HFFc6 (cell line): ENCODE measurements at regions not wholly inside any gene's neighbourhood (a gene's known extent, or its start where the extent isn't known, plus 50 kb on each side); places are given as distances from the start of the nearest gene placed in this dataset.

ENCODE experiments used
- DNase-seq: peaks from one replicate; pipeline ENCODE4 v3.0.0-alpha.2; 2018
- H3K27ac Mint-ChIP-seq: 2 replicates; pipeline ENCODE4 v1.8.0; 2020; ENCODE audit warnings: mild to moderate bottlenecking, mixed read lengths
- H3K27me3 Mint-ChIP-seq: 2 replicates; pipeline ENCODE4 v1.8.0; 2021; ENCODE audit warnings: mild to moderate bottlenecking, moderate library complexity, mixed read lengths; ENCODE audit not compliant: insufficient read depth
- H3K36me3 Mint-ChIP-seq: 2 replicates; pipeline ENCODE4 v1.8.0; 2021; ENCODE audit warnings: low read depth, mixed read lengths
- H3K4me1 Mint-ChIP-seq: 2 replicates; pipeline ENCODE4 v1.8.0; 2020; ENCODE audit warnings: low read depth, mixed read lengths
- H3K4me3 Mint-ChIP-seq: 2 replicates; pipeline ENCODE4 v1.8.0; 2020; ENCODE audit warnings: mild to moderate bottlenecking, moderate library complexity, mixed read lengths
- H3K9me3 Mint-ChIP-seq: 2 replicates; pipeline ENCODE4 v1.8.0; 2020; ENCODE audit warnings: mild to moderate bottlenecking, mixed read lengths
- TF ChIP-seq, protein P1 (sequence below): fragments of 200-600 bp; sonication (generic); IDR thresholded peaks from 2 replicates; pipeline ENCODE4 v1.5.0; 2021; ENCODE audit warnings: antibody characterized with exemption, mild to moderate bottlenecking

- H3K36me3 Mint-ChIP-seq = no peaks in the 10 kb centered on the region
Measured at GRCh38 chr1:232430467-232430866, 199.5 kb downstream of the SIPA1L2 start.

GRCh38 chr1:232428786-232429530, 201.0 kb downstream of the SIPA1L2 start:
- TF ChIP-seq, protein P1, sequence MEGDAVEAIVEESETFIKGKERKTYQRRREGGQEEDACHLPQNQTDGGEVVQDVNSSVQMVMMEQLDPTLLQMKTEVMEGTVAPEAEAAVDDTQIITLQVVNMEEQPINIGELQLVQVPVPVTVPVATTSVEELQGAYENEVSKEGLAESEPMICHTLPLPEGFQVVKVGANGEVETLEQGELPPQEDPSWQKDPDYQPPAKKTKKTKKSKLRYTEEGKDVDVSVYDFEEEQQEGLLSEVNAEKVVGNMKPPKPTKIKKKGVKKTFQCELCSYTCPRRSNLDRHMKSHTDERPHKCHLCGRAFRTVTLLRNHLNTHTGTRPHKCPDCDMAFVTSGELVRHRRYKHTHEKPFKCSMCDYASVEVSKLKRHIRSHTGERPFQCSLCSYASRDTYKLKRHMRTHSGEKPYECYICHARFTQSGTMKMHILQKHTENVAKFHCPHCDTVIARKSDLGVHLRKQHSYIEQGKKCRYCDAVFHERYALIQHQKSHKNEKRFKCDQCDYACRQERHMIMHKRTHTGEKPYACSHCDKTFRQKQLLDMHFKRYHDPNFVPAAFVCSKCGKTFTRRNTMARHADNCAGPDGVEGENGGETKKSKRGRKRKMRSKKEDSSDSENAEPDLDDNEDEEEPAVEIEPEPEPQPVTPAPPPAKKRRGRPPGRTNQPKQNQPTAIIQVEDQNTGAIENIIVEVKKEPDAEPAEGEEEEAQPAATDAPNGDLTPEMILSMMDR = no peak
- no peak overlapping the region for H3K4me3 Mint-ChIP-seq
- H3K27ac Mint-ChIP-seq = no peak overlapping the region
- DNase-seq = no peak
- H3K4me1 Mint-ChIP-seq = no peaks in the 10 kb centered on the region
- no peaks in the 10 kb centered on the region for H3K36me3 Mint-ChIP-seq
- peaks cover 33% of the 10 kb centered on the region for H3K9me3 Mint-ChIP-seq
- H3K27me3 Mint-ChIP-seq = no peaks in the 10 kb centered on the region

More at GRCh38 chr1:232430467-232430866, 199.5 kb downstream of the SIPA1L2 start:
- no peak for DNase-seq
- peaks cover 45% of the 10 kb centered on the region for H3K9me3 Mint-ChIP-seq
- TF ChIP-seq, protein P1 = no peak
- no peak overlapping the region for H3K27ac Mint-ChIP-seq
- no peak overlapping the region for H3K4me3 Mint-ChIP-seq
- no peaks in the 10 kb centered on the region for H3K4me1 Mint-ChIP-seq
- no peaks in the 10 kb centered on the region for H3K27me3 Mint-ChIP-seq

DNA sequence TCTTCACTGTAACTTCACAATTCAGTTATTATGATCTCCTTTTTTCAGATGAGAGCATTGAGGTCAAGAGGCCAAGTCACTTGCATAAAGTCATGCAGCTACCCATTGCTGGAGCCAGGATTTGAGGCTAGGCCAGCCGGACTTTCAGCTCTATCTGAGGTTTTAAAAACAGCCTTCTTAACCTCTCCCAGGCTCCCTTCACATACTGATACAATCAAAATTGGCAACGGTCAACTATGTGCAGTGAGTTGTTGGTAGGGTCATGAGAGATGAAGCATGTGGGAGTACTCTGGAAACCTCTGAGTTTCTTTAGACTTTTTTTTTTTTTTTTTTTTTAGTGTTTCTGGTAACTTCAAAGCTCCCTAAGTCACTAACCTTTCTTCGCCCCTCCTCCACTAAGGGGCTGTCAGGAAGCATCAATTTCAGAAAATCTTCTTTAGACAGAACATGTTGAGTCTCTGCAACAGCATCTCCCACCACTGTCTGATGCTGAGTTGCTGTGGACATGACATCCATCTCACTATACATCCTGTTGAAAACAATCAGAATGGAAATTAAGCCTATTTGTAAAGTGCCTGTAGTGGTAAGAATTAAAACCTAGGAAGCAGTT, 201.8 kb downstream of the SIPA1L2 start:
- H3K36me3 Mint-ChIP-seq = no peaks in the 10 kb centered on the region
- TF ChIP-seq, protein P1 = no peak
- no peaks in the 10 kb centered on the region for H3K27me3 Mint-ChIP-seq
- H3K4me3 Mint-ChIP-seq = no peak overlapping the region
- no peak for DNase-seq
- no peaks in the 10 kb centered on the region for H3K4me1 Mint-ChIP-seq
- H3K9me3 Mint-ChIP-seq = peaks cover 29% of the 10 kb centered on the region
- no peak overlapping the region for H3K27ac Mint-ChIP-seq

- TF ChIP-seq, protein P1 = no peak
- Mint-ChIP-seq H3K9me3 (peaks cover 39% of the 10 kb centered on the region), H3K36me3 (no peaks in the 10 kb centered on the region), H3K27ac (no peak overlapping the region), H3K4me1 (no peaks in the 10 kb centered on the region), H3K4me3 (no peak overlapping the region), H3K27me3 (no peaks in the 10 kb centered on the region)
- DNase-seq = no peak
Measured at GRCh38 chr1:232426801-232427200, 203.1 kb downstream of the SIPA1L2 start.

GRCh38 chr1:232425421-232425820, 204.5 kb downstream of the SIPA1L2 start:
- peaks cover 46% of the 10 kb centered on the region for H3K9me3 Mint-ChIP-seq
- H3K4me1 Mint-ChIP-seq = no peaks in the 10 kb centered on the region
- H3K4me3 Mint-ChIP-seq = no peak overlapping the region
- H3K27ac Mint-ChIP-seq = no peak overlapping the region
- H3K36me3 Mint-ChIP-seq = no peaks in the 10 kb centered on the region
- no peaks in the 10 kb centered on the region for H3K27me3 Mint-ChIP-seq
- DNase-seq = no peak
- TF ChIP-seq, protein P1 = no peak
